ENCODE measurements at regions not wholly inside any gene's neighbourhood (a gene's known extent, or its start where the extent isn't known, plus 50 kb on each side); places are given as distances from the start of the nearest gene placed in this dataset.

DNA sequence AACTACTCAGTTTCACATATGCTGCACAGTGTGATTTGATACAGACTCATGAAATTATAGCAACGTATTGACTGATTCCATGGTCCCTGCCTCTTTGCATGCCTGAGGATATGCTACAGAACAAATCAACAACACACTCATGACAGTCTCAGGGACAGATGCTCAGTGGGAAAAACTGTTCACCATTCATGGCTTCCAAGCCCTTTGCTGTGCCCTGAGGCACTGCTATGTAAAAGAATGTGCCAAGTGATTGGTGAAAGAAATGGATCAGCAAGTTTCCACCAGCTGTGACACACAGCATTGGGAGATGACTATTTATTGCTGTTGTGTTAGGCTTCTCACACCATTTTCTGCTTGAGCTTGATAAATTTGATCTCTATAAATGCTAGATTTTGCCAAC is 825.6 kb upstream of the INTU start:
- no peak for DNase-seq

- no peak for DNase-seq
Measured at GRCh38 chr4:126812076-126812475, 820.7 kb upstream of the INTU start.

DNA sequence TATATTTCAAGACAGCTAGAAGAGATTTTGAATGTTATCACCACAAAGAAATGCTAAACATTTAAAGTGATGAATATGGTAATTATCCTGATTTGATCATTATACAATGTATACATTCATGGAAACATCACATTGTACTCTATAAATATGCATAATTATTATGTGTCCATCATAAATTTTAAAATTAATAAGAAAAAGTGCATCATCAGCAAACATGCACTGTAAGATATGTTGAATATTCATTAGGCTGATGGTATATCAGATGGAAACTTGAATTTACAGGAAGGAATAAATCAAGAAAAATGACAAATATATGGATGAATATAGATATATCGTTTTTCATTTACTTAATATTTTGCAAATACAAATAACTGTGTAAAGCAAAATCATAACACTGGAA is 812.1 kb upstream of the INTU start:
- no peak for DNase-seq

- no peak for DNase-seq
Measured at GRCh38 chr4:126821152-126821551, 811.6 kb upstream of the INTU start.

DNA sequence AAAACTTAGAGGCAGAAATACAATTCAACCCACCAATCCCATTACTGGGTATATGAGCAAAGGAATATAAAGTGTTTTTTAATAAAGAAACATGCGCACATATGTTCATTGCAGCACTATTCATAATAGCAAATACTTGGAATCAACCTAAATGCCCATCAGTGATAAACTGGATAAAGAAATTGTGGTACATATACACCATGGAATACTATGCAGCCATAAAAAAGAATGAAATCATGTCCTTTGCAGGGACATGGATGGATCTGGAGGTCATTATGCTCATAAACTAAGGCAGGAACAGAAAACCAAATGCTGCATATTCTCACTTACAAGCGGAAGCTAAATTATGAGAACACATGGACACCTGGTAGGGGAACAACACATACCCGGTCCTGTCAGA is 807.7 kb upstream of the INTU start:
- DNase-seq: no peak

DNA sequence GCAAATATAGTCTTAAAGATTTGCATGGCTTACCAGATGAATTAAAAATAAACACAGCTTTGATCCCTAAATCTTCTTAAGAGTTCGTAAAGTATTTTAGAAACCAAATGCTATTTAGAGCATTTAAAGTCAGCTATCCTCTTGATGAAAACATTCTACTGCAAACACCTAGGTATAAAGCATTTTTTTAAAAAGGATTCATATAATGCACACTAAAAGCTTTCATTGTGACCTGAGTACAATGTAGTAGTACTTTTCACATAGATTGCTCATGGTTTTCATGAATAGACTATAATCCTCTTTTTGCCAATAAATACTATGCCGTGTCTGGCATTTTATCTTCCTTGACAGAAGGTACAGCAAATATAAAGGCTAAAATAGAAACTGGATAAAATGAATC is 805.1 kb upstream of the INTU start:
- DNase-seq: no peak

DNA sequence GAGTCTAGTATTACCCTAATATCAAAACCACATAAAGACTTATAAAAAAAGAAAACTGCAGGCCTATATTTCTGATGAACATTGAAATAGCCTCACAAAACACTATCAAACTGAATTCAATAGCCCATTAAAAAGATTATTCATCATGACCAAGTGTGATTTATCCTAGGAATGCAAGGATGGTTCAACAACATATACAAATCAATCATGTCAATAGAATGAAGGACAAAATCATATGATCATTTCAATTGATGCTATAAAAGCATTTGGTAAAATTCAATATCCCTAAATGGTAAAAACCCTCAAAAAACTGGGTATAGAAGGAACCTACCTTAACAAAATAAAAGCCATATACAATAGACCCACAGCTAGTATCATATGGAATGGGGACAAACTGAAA is 797.9 kb upstream of the INTU start:
- no peak for DNase-seq

- no peak for DNase-seq
Measured at GRCh38 chr4:126838941-126839679, 793.6 kb upstream of the INTU start.

- no peak for DNase-seq
Measured at GRCh38 chr4:126843492-126844067, 789.2 kb upstream of the INTU start.

DNA sequence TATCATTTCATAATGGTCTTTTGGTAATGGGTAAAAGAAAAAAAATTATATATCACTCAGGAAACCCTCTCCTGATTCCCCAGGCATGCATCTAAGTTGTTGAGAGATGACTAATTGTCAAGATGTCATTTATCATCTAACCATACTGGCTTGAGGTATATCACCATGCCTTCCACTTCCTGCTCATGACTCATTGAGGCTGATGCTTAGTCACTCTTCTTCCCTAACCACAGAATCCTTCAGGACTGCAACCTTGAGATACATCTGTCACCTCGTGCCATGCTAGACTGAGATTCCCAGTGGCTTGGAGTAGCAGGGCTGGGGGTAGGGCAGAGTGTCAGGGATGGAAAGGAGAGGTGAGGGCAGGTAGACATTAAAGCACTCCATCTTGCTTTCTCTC is 782.5 kb upstream of the INTU start:
- no peak for DNase-seq

DNA sequence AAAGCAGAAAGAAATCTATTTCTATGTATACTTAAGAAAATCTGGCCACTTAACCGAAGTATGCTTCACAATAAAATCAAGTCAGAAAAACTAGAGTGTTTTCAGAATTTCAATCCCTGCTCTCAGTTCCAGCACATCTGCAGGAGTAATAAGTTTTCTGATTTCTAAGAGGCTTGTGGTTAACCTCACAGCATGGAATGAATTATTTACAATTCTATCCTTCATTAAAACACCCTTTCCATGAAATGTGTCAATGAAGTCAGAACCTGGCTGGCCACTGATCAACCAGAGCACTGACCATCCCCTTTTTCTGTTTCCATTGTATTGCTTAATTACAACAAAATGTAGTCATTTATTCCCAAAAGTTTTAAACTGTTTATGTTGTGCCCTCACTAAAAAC is 781.4 kb upstream of the INTU start:
- DNase-seq: no peak

- no peak for DNase-seq
Measured at GRCh38 chr4:126853715-126854114, 779.0 kb upstream of the INTU start.

GRCh38 chr4:126856906-126857305 is 775.9 kb upstream of the INTU start:
- DNase-seq: no peak

DNA sequence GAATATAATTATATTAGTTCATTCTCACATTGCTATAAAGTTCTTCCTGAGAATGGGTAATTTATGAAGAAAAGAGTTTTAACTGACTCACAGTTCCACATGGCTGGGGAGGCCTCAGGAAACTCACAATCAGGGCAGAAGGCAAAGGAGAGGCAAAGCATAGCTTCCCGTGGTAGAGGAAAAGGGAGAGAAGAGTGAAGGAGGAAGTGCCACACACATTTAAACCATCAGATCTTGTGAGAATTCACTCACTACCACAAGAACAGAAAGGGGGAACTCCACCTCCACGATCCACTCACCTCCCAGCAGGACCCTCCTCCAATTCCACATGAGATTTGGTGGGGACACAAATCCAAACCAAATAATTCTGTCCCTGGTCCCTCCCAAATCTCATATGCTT is 773.4 kb upstream of the INTU start:
- DNase-seq: no peak

DNA sequence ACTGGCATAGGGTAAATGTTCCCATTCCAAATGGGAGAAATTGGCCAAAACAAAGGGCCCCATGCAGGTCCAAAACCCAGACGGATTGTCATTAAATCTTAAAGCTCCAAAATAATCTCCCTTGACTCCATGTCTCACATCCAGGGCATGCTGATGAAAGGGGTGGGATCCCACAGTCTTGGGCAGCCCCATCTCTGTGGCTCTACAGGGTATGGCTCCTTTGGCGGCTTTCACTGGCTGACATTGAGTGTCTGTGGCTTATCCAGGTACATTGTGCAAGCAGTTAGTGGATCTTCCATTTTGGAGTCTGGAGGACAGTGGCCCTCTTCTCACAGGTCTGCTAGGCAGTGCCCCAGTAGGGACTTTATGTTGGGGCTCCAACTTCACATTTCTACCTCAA is 772.9 kb upstream of the INTU start:
- no peak for DNase-seq

DNA sequence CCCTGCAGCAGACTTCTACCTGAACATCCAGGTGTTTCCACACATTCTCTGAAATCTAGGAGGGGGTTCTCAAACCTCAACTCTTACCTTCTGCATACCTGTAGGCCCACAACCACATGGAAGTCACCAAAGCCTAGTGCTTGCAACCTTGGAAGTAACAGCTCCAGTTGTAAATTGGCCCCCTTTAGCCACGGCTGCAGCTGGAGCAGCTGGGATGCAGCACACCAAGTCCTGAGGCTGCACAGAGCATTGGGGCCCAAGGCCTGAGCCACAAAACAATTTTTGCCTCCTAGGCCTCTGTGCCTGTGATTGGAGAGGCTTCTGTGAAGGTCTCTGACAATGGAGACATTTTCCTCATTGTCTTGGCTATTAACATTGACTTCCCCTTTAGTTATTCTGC is 772.4 kb upstream of the INTU start:
- no peak for DNase-seq

- no peak for DNase-seq
Measured at GRCh38 chr4:126869967-126870366, 762.8 kb upstream of the INTU start.

GRCh38 chr4:126871810-126872209 is 760.9 kb upstream of the INTU start:
- no peak for DNase-seq

DNA sequence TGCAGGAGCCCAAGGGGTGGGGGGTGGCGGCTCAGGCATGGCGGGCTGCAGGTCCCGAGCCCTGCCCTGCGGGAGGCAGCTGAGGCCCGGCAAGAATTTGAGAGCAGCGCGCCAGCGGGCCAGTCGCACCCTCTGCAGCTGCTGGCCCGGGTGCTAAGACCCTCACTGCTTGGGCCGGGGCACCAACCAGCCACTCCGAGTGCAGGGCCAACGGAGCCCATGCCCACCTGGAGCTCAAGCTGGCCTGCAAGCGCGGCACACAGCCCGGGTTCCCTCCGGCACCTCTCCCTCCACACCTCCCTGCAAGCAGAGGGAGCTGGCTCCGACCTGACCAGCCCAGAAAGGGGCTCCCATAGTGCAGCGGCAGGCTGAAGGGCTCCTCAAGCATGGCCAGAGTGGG is 758.2 kb upstream of the INTU start:
- no peak for DNase-seq

DNA sequence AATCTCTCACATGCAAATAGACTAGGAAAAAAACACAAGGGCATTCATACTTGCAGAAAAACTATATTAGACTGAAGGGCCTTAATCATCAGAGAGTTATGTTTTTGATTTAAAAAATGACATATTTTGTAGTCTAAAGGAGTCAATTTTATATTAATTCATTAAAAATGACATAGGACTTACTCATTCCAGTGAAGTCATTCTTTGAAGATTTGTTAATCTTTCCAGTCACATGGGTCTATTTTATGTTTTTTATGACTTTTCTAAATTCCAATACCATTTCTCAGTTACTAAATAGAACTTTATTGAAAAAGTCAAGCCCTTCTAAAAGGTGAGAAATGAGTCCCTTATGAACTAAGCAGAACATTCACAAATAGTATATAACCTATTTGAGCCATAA is 743.8 kb upstream of the INTU start:
- DNase-seq: no peak

GRCh38 chr4:126890383-126890782 is 742.4 kb upstream of the INTU start:
- no peak for DNase-seq

DNA sequence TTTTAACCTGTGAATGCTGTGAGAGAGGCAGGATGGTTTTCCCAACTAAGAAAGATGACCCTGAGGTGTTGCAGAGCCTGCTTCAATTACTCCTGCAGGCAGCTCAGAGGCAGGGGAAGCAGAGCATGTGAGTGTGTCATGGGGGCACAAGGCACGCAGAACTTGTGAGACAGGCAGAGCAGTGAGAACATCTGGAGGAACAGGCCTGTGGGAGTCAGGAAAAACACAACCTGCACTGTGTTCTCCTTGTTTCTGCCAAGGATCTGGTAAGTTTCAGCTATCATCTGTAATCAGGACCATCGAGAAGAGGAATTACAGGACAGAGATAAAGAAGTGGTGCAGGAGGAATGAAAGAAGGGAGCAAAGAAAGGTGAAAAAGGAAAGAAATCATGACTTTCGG is 741.8 kb upstream of the INTU start:
- no peak for DNase-seq

DNA sequence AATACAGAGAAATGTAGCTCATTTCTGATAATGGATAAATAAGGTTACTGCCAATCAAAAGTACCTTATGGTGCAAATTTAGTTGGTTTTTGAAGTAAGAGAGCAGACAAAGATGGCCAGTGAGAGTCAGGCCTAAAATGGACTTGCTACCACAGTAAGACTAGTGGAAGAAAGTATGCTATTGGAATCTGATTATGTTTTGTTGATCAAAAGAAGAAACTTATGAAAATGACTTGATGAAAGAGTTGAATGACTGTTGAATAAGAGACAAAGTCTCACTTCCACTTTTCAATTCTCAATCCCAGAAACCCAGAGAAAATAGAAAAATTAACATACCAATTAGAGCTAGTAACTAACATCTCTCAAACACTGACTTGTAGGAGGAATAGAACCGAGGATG is 737.8 kb upstream of the INTU start:
- no peak for DNase-seq

DNA sequence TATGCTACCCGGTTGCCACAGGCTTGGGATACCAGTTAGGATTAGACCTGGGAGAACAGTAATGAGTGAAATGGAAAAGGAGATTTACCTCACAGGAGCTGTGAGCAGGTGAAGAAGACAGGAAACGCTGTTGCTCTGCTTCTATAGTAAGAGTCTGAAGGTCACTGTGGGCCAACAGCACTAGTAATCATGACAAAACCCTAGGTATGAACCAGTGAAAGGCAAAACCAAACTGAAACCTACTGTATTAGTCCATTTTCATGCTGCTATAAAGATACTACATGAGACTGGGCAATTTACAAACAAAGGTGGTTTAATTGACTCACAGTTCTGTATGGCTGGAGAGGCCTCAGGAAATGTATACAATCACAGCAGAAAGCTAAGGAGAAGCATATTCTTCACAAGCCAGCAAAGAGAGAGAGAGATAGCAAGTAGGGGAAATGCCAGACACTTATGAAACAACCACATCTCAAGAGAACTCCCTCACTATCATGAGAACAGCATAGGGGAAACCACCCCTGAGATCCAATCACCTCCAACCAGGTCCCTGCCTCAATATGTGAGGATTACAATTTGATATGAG is 736.7 kb upstream of the INTU start:
- DNase-seq: no peak

DNA sequence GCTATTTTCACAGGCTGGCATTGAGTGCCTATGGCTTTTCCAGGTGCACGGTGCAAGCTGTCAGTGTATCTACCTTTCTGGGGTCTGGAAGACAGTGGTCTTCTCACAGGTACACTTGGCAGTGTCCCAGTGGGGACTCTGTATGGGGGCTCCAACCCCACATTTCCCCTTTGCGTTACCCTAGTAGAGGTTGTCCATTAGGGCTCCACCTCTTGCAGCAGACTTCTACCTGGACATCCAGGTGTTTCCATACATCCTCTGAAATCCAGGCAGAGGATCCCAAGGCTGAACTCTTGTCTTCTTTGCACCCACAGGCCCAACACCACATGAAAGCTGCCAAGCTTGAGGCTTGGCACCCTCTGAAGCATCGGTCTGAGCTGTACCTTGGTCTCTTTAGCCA is 735.7 kb upstream of the INTU start:
- no peak for DNase-seq
